Smooth muscle cell (in vitro differentiated cells): ENCODE measurements at regions not wholly inside any gene's neighbourhood (a gene's known extent, or its start where the extent isn't known, plus 50 kb on each side); places are given as distances from the start of the nearest gene placed in this dataset.

Source experiments
- DNase-seq: peaks from one replicate; lab custom pipeline; 2025; ENCODE audit not compliant: unreplicated experiment; lab: John Stamatoyannopoulos, UW
- H2AFZ ChIP-seq: fragments of 200-600 bp; sonication (generic); 2 replicates; pipeline ENCODE4 v1.6.0; 2016; ENCODE audit warnings: antibody characterized with exemption, low read depth, mild to moderate bottlenecking
- H3F3A ChIP-seq: fragments of 200-600 bp; sonication (generic); 2 replicates; pipeline ENCODE4 v1.6.0; 2017; ENCODE audit warnings: antibody characterized with exemption, low read depth
- H3K27ac ChIP-seq: fragments of 200-600 bp; sonication (generic); 2 replicates; pipeline ENCODE4 v1.5.1; 2016; ENCODE audit warnings: low read depth, mild to moderate bottlenecking
- H3K27me3 ChIP-seq: fragments of 200-600 bp; sonication (generic); 2 replicates; pipeline ENCODE4 v1.6.1; 2016; ENCODE audit warnings: low read depth, mild to moderate bottlenecking
- H3K36me3 ChIP-seq: fragments of 200-600 bp; sonication (generic); 2 replicates; pipeline ENCODE4 v1.5.1; 2016; ENCODE audit warnings: low read depth
- H3K4me1 ChIP-seq: fragments of 200-600 bp; sonication (generic); 2 replicates; pipeline ENCODE4 v1.5.1; 2016; ENCODE audit warnings: low read depth
- H3K4me2 ChIP-seq: fragments of 200-600 bp; sonication (generic); 2 replicates; pipeline ENCODE4 v1.6.0; 2016; ENCODE audit warnings: mild to moderate bottlenecking
- H3K4me3 ChIP-seq: fragments of 200-600 bp; sonication (generic); 2 replicates; pipeline ENCODE4 v1.5.1; 2016; ENCODE audit warnings: mild to moderate bottlenecking
- H3K79me2 ChIP-seq: fragments of 200-600 bp; sonication (generic); 2 replicates; pipeline ENCODE4 v1.6.0; 2016; ENCODE audit warnings: low read depth, mild to moderate bottlenecking
- H3K9ac ChIP-seq: fragments of 200-600 bp; sonication (generic); 2 replicates; pipeline ENCODE4 v1.6.0; 2016; ENCODE audit warnings: low read depth
- H3K9me3 ChIP-seq: fragments of 200-600 bp; sonication (generic); replicated peaks from 2 replicates; pipeline ENCODE4 v1.5.1; 2016; ENCODE audit warnings: low read depth
- H4K20me1 ChIP-seq: fragments of 200-600 bp; sonication (generic); 2 replicates; pipeline ENCODE4 v1.6.0; 2016; ENCODE audit warnings: low read depth
- CTCF ChIP-seq: fragments of 200-600 bp; sonication (generic); IDR thresholded peaks from 2 replicates; pipeline ENCODE4 v1.5.1; 2017; ENCODE audit warnings: borderline replicate concordance, mild to moderate bottlenecking, antibody characterized with exemption; ENCODE audit not compliant: insufficient read depth, poor library complexity, severe bottlenecking
- WGBS: methylation state at CpG from one replicate; pipeline ENCODE4 v1.1.7; 2016; ENCODE audit warnings: low lambda C conversion rate; 5-methylcytosine and 5-hydroxymethylcytosine counted together

- peaks cover 5% of the 10 kb centered on the region for H3F3A ChIP-seq
- no peaks in the 10 kb centered on the region for H3K36me3 ChIP-seq
- no peaks in the 10 kb centered on the region for H3K79me2 ChIP-seq
- no peak overlapping the region for H2AFZ ChIP-seq
- TF ChIP-seq CTCF = no peak
- 88% methylated on average over 4 of the region's 4 CpGs for WGBS
- no peak overlapping the region for H3K4me3 ChIP-seq
- H3K27me3 ChIP-seq = no peaks in the 10 kb centered on the region
- H3K4me2 ChIP-seq = no peak overlapping the region
- peaks cover 13% of the 10 kb centered on the region for H3K4me1 ChIP-seq
- H3K9me3 ChIP-seq = no peaks in the 10 kb centered on the region
- no peaks in the 10 kb centered on the region for H4K20me1 ChIP-seq
- no peak for DNase-seq
- H3K9ac ChIP-seq = no peak overlapping the region
- no peak overlapping the region for H3K27ac ChIP-seq
Measured at GRCh38 chr11:110892741-110893285, 180.6 kb upstream of the ARHGAP20 start.

GRCh38 chr11:110891411-110891810, 179.2 kb upstream of the ARHGAP20 start:
- H3K9me3 ChIP-seq = no peaks in the 10 kb centered on the region
- no peaks in the 10 kb centered on the region for H4K20me1 ChIP-seq
- WGBS = 83% methylated on average over 1 of the region's 1 CpG
- no peak for TF ChIP-seq CTCF
- H3K79me2 ChIP-seq = no peaks in the 10 kb centered on the region
- peak overlapping the region; percentile 17 for H3K9ac ChIP-seq
- peaks cover 6% of the 10 kb centered on the region for H3K4me1 ChIP-seq
- H3K4me3 ChIP-seq = no peak overlapping the region
- no peaks in the 10 kb centered on the region for H3K36me3 ChIP-seq
- H3K27me3 ChIP-seq = no peaks in the 10 kb centered on the region
- no peak for DNase-seq
- peak overlapping the region; percentile 54 for H3K27ac ChIP-seq
- H2AFZ ChIP-seq = no peak overlapping the region
- no peak overlapping the region for H3K4me2 ChIP-seq
- peaks cover 5% of the 10 kb centered on the region for H3F3A ChIP-seq

GRCh38 chr11:110890995-110891394, 178.8 kb upstream of the ARHGAP20 start:
- Histone ChIP-seq H3K27ac (peak overlapping the region; percentile 41), H3K4me3 (no peak overlapping the region), H2AFZ (no peak overlapping the region), H3K4me2 (no peak overlapping the region), H3K36me3 (no peaks in the 10 kb centered on the region), H3K9me3 (no peaks in the 10 kb centered on the region), H3F3A (peaks cover 3% of the 10 kb centered on the region), H3K27me3 (no peaks in the 10 kb centered on the region), H4K20me1 (no peaks in the 10 kb centered on the region), H3K9ac (no peak overlapping the region), H3K79me2 (no peaks in the 10 kb centered on the region), H3K4me1 (peaks cover 3% of the 10 kb centered on the region)
- TF ChIP-seq CTCF = no peak
- DNase-seq = no peak

GRCh38 chr11:110886288-110886970, 174.2 kb upstream of the ARHGAP20 start:
- Histone ChIP-seq H3K4me1 (no peaks in the 10 kb centered on the region), H3K79me2 (no peaks in the 10 kb centered on the region), H2AFZ (no peak overlapping the region), H3K9ac (no peak overlapping the region), H4K20me1 (no peaks in the 10 kb centered on the region), H3K4me3 (no peak overlapping the region), H3K36me3 (no peaks in the 10 kb centered on the region), H3F3A (no peaks in the 10 kb centered on the region), H3K27ac (no peak overlapping the region), H3K27me3 (no peaks in the 10 kb centered on the region), H3K9me3 (no peaks in the 10 kb centered on the region), H3K4me2 (no peak overlapping the region)
- TF ChIP-seq CTCF = no peak
- DNase-seq = no peak
- 98% methylated on average over 3 of the region's 3 CpGs for WGBS
